ENCODE measurements at regions not wholly inside any gene's neighbourhood (a gene's known extent, or its start where the extent isn't known, plus 50 kb on each side); places are given as distances from the start of the nearest gene placed in this dataset.

GRCh38 chr5:54742417-54742891 is 224.9 kb downstream of the SNX18 start:
- no peak for TF ChIP-seq POLR2AphosphoS5 (IDR thresholded peaks at IDR 0.05; ENCODE audit: low read depth, low read length)
- TF ChIP-seq RFX5 (IDR thresholded peaks at IDR 0.05; ENCODE audit: low read length): no peak
- no peak for TF ChIP-seq CTCF (IDR thresholded peaks at IDR 0.05)
- no peak for TF ChIP-seq CHD2 (IDR thresholded peaks at IDR 0.05; ENCODE audit: low read length, partially characterized antibody)
- TF ChIP-seq TCF12 (IDR thresholded peaks at IDR 0.05): no peak
- no peak for TF ChIP-seq JUND (IDR thresholded peaks at IDR 0.05)

Data from SK-N-SH (cell line).